Cardiac muscle cell (in vitro differentiated cells and primary cell): ENCODE measurements at regions not wholly inside any gene's neighbourhood (a gene's known extent, or its start where the extent isn't known, plus 50 kb on each side); places are given as distances from the start of the nearest gene placed in this dataset.

Source experiments
- DNase-seq, 2 donors: peaks; one replicate each; pipeline versions ENCODE4 v3.0.0 to v3.0.0-alpha.2; 2010 to 2017; ENCODE audit warnings: low read depth in 1 of 2, low spot score in 1 of 2
- H3K27ac ChIP-seq: fragments of 200-600 bp; sonication (generic); 2 replicates; pipeline ENCODE4 v1.5.1; 2016
- H3K27me3 ChIP-seq: fragments of 200-600 bp; sonication (generic); 2 replicates; pipeline ENCODE4 v1.6.0; 2016; ENCODE audit warnings: control low read depth
- H3K36me3 ChIP-seq: fragments of 200-600 bp; sonication (generic); 2 replicates; pipeline ENCODE4 v1.5.1; 2016; ENCODE audit warnings: control low read depth
- H3K4me1 ChIP-seq: fragments of 200-600 bp; sonication (generic); 2 replicates; pipeline ENCODE4 v1.8.1; 2017; ENCODE audit warnings: low read depth, mild to moderate bottlenecking, mixed run types
- H3K4me3 ChIP-seq: fragments of 200-600 bp; sonication (generic); 2 replicates; pipeline ENCODE4 v1.5.1; 2016; ENCODE audit warnings: mild to moderate bottlenecking
- H3K9me3 ChIP-seq: fragments of 200-600 bp; sonication (generic); 2 replicates; pipeline ENCODE4 v1.5.1; 2017; ENCODE audit warnings: low read depth, mild to moderate bottlenecking, control low read depth
- TF ChIP-seq, protein P1 (sequence below): IDR thresholded peaks from 2 replicates; pipeline ENCODE4 v1.5.1; 2012; ENCODE audit warnings: low read depth, mild to moderate bottlenecking, low read length

DNA sequence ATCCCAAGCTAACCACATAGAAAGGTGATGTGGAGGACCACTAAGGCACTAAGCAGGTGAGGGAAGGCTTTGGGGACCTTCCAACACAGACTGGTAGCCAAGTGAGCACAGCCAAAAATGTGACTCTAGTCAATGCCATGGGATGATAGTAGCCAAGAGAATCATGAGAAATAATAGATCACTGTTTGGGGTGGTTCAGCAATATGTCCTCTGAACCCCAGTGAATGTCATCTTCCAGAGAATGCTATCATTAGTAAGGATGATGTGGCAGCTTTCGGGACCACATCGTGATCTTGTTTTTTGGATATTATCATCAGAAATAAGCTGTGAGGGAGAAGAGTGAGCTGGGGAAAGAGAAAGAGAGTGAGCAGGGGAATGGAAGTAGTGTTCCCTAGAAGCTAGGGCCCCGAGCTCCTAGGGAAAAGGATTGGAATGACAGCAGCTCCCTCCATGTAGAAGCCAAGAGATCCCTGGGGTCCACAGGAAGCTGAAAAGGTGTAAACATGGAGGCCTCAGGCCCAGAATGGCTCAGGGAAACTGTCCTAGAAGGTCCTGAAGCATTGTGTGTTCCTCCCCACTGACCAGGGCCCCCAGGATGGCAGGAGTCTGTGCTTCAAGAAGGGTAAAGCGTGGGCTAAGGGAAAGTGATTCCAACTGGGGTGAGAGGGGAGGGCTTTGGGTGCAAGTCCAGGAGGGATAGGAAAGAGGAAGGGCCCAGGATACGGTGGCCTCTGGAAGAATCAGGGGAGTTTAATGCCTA is 56.6 kb upstream of the KLF13 start:
- H3K9me3 ChIP-seq, result no peaks in the 10 kb centered on the region
- no peak overlapping the region for H3K4me3 ChIP-seq
- DNase-seq, result no peak
- no peak overlapping the region for H3K27ac ChIP-seq
- H3K4me1 ChIP-seq, result peaks cover 31% of the 10 kb centered on the region
- TF ChIP-seq, protein P1, sequence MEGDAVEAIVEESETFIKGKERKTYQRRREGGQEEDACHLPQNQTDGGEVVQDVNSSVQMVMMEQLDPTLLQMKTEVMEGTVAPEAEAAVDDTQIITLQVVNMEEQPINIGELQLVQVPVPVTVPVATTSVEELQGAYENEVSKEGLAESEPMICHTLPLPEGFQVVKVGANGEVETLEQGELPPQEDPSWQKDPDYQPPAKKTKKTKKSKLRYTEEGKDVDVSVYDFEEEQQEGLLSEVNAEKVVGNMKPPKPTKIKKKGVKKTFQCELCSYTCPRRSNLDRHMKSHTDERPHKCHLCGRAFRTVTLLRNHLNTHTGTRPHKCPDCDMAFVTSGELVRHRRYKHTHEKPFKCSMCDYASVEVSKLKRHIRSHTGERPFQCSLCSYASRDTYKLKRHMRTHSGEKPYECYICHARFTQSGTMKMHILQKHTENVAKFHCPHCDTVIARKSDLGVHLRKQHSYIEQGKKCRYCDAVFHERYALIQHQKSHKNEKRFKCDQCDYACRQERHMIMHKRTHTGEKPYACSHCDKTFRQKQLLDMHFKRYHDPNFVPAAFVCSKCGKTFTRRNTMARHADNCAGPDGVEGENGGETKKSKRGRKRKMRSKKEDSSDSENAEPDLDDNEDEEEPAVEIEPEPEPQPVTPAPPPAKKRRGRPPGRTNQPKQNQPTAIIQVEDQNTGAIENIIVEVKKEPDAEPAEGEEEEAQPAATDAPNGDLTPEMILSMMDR, result no peak
- no peaks in the 10 kb centered on the region for H3K27me3 ChIP-seq
- H3K36me3 ChIP-seq, result no peaks in the 10 kb centered on the region

- TF ChIP-seq, protein P1, result no peak
- Histone ChIP-seq H3K9me3 (no peaks in the 10 kb centered on the region), H3K27me3 (no peaks in the 10 kb centered on the region), H3K36me3 (no peaks in the 10 kb centered on the region), H3K4me1 (peaks cover 23% of the 10 kb centered on the region), H3K4me3 (no peak overlapping the region), H3K27ac (no peak overlapping the region)
- peak in 1 of 2 donors; percentile 55 for DNase-seq
Observed at GRCh38 chr15:31270767-31271166, 55.9 kb upstream of the KLF13 start.

GRCh38 chr15:31271224-31271635 is 55.4 kb upstream of the KLF13 start:
- no peaks in the 10 kb centered on the region for H3K27me3 ChIP-seq
- TF ChIP-seq, protein P1, result no peak
- H3K4me1 ChIP-seq, result peaks cover 22% of the 10 kb centered on the region
- H3K36me3 ChIP-seq, result no peaks in the 10 kb centered on the region
- H3K27ac ChIP-seq, result no peak overlapping the region
- no peak overlapping the region for H3K4me3 ChIP-seq
- H3K9me3 ChIP-seq, result no peaks in the 10 kb centered on the region
- DNase-seq, result no peak

GRCh38 chr15:31271711-31272557 is 54.7 kb upstream of the KLF13 start:
- Histone ChIP-seq H3K36me3 (no peaks in the 10 kb centered on the region), H3K27me3 (no peaks in the 10 kb centered on the region), H3K27ac (no peak overlapping the region), H3K4me3 (no peak overlapping the region), H3K4me1 (peaks cover 22% of the 10 kb centered on the region), H3K9me3 (no peaks in the 10 kb centered on the region)
- no peak for DNase-seq
- TF ChIP-seq, protein P1, result no peak

- no peaks in the 10 kb centered on the region for H3K9me3 ChIP-seq
- H3K27ac ChIP-seq, result no peak overlapping the region
- H3K36me3 ChIP-seq, result no peaks in the 10 kb centered on the region
- H3K4me3 ChIP-seq, result no peak overlapping the region
- DNase-seq, result no peak
- TF ChIP-seq, protein P1, result no peak
- H3K4me1 ChIP-seq, result peaks cover 20% of the 10 kb centered on the region
- no peaks in the 10 kb centered on the region for H3K27me3 ChIP-seq
Observed at GRCh38 chr15:31272558-31273257, 53.9 kb upstream of the KLF13 start.
